Dedifferentiated amniotic fluid mesenchymal stem cell (primary cell): ENCODE measurements at regions not wholly inside any gene's neighbourhood (a gene's known extent, or its start where the extent isn't known, plus 50 kb on each side); places are given as distances from the start of the nearest gene placed in this dataset.

Experiments used
- DNase-seq: peaks from one replicate; pipeline ENCODE4 v3.0.0-alpha.2; 2016; ENCODE audit errors: extremely low spot score

- DNase-seq = no peak
These were observed 307.5 kb downstream of the EMP1 start for GRCh38 chr12:13504074-13504473.

GRCh38 chr12:13503094-13503835 lies 306.7 kb downstream of the EMP1 start:
- DNase-seq = no peak

- DNase-seq = no peak
These were observed 302.5 kb downstream of the EMP1 start for GRCh38 chr12:13499008-13499407.

- DNase-seq = no peak
These were observed 299.6 kb downstream of the EMP1 start for GRCh38 chr12:13496111-13496510.

GRCh38 chr12:13489246-13489645 lies 292.7 kb downstream of the EMP1 start:
- DNase-seq = no peak

GRCh38 chr12:13487326-13487725 lies 290.8 kb downstream of the EMP1 start:
- DNase-seq = no peak

GRCh38 chr12:13486794-13487193 lies 290.3 kb downstream of the EMP1 start:
- DNase-seq = no peak

- no peak for DNase-seq
These were observed 282.2 kb downstream of the EMP1 start for GRCh38 chr12:13478650-13479181.

- no peak for DNase-seq
These were observed 277.9 kb downstream of the EMP1 start for GRCh38 chr12:13474381-13474780.

GRCh38 chr12:13472690-13473089 lies 276.2 kb downstream of the EMP1 start:
- no peak for DNase-seq

- no peak for DNase-seq
These were observed 274.9 kb downstream of the EMP1 start for GRCh38 chr12:13471471-13471870.

GRCh38 chr12:13465635-13466034 lies 269.1 kb downstream of the EMP1 start:
- DNase-seq = no peak

- no peak for DNase-seq
These were observed 266.7 kb downstream of the EMP1 start for GRCh38 chr12:13463189-13463588.

- no peak for DNase-seq
These were observed 265.9 kb downstream of the EMP1 start for GRCh38 chr12:13462450-13462849.

- DNase-seq = no peak
These were observed 259.2 kb downstream of the EMP1 start for GRCh38 chr12:13455778-13456144.

- DNase-seq = no peak
These were observed 258.7 kb downstream of the EMP1 start for GRCh38 chr12:13454991-13455777.

- no peak for DNase-seq
These were observed 256.5 kb downstream of the EMP1 start for GRCh38 chr12:13452955-13453570.

- no peak for DNase-seq
These were observed 255.2 kb downstream of the EMP1 start for GRCh38 chr12:13451776-13452175.

- no peak for DNase-seq
These were observed 253.9 kb downstream of the EMP1 start for GRCh38 chr12:13450231-13451080.

GRCh38 chr12:13444076-13444475 lies 247.6 kb downstream of the EMP1 start:
- DNase-seq = no peak

- DNase-seq = no peak
These were observed 247.0 kb downstream of the EMP1 start for GRCh38 chr12:13443498-13443897.

- DNase-seq = no peak
These were observed 246.5 kb downstream of the EMP1 start for GRCh38 chr12:13443028-13443427.
